GM12878 (cell line): ENCODE measurements at regions not wholly inside any gene's neighbourhood (a gene's known extent, or its start where the extent isn't known, plus 50 kb on each side); places are given as distances from the start of the nearest gene placed in this dataset.

Experiments used
- ATAC-seq: fragments of 200-7000 bp; cut with Tn5 transposase; 3 replicates; pipeline ENCODE4 v1.9.1; 2020; ENCODE audit warnings: mild to moderate bottlenecking, moderate library complexity
- BruUV-seq: library from RNA; stranded (reverse); fragments of 400-500 nt; replicated peaks from 2 replicates; lab custom pipeline; 2021; lab: Mats Ljungman, UMichigan
- CTCF ChIA-PET: fragments of 300-600 bp; sonication (Branson Sonifier 250); formaldehyde crosslinking; extraction: SDS; loops from one replicate; lab custom pipeline; 2021; ENCODE audit warnings: inconsistent platforms; lab: Yijun Ruan, JAX
- POLR2A ChIA-PET: fragments of 350-600 bp; formaldehyde crosslinking; extraction: SDS; loops from one replicate; lab custom pipeline; 2021; ENCODE audit warnings: inconsistent platforms; lab: Charles Lee
- RAD21 ChIA-PET: fragments of 300-600 bp; sonication (Branson Sonifier 250); formaldehyde crosslinking; loops from one replicate; lab custom pipeline; 2023; ENCODE audit warnings: antibody characterized with exemption; ENCODE audit not compliant: unreplicated experiment; lab: Charles Lee
- SMC1A ChIA-PET: fragments of 300-600 bp; sonication (Branson Sonifier 250); formaldehyde crosslinking; loops from one replicate; lab custom pipeline; 2023; ENCODE audit not compliant: unreplicated experiment, uncharacterized antibody; lab: Charles Lee
- DNase-seq: peaks from one replicate; pipeline ENCODE4 v3.0.0-alpha.2; 2011; ENCODE audit warnings: low read depth, low spot score
- FAIRE-seq: peaks from 3 replicates; lab custom pipeline; 2011; peaks lifted over from hg19 to GRCh38; lab: Jason Lieb, UNC
- H2AFZ ChIP-seq: 2 replicates; pipeline ENCODE4 v1.6.0; 2011; ENCODE audit warnings: low read depth, low read length, control low read depth; ENCODE audit not compliant: control insufficient read depth
- H3K27ac ChIP-seq: 2 replicates; pipeline ENCODE4 v1.5.1; 2011; ENCODE audit warnings: control low read depth; ENCODE audit not compliant: control insufficient read depth, insufficient read depth
- H3K27me3 ChIP-seq, 2 experiments: replicated peaks in 1 of 2; 2 replicates each; pipeline versions ENCODE4 v1.6.0 to v1.6.1; 2011; ENCODE audit warnings: low read length in 1 of 2; ENCODE audit not compliant: control insufficient read depth in 2 of 2, insufficient read depth in 2 of 2
- H3K36me3 ChIP-seq, 2 experiments: 2 replicates each; pipeline ENCODE4 v1.5.1; 2011; ENCODE audit warnings: low read length in 1 of 2; ENCODE audit not compliant: control insufficient read depth in 2 of 2, insufficient read depth in 2 of 2
- H3K4me1 ChIP-seq: 2 replicates; pipeline ENCODE4 v1.6.1; 2011; ENCODE audit warnings: mild to moderate bottlenecking, low read length, moderate library complexity, mixed read lengths; ENCODE audit not compliant: control insufficient read depth, insufficient read depth
- H3K4me2 ChIP-seq: 2 replicates; pipeline ENCODE4 v1.6.0; 2011; ENCODE audit warnings: control low read depth; ENCODE audit not compliant: control insufficient read depth, insufficient read depth
- H3K4me3 ChIP-seq: fragments of 200-600 bp; sonication (generic); 2 replicates; pipeline ENCODE4 v1.5.1; 2016
- H3K79me2 ChIP-seq: 2 replicates; pipeline ENCODE4 v1.6.0; 2011; ENCODE audit warnings: low read length; ENCODE audit not compliant: control insufficient read depth, insufficient read depth
- H3K9ac ChIP-seq: 2 replicates; pipeline ENCODE4 v1.8.0; 2011; ENCODE audit warnings: low read length, control low read depth, mixed read lengths; ENCODE audit not compliant: control insufficient read depth, insufficient read depth
- H3K9me3 ChIP-seq: replicated peaks from 3 replicates; pipeline ENCODE4 v1.5.1; 2011; ENCODE audit warnings: mild to moderate bottlenecking, low read length; ENCODE audit not compliant: control insufficient read depth, insufficient read depth
- H4K20me1 ChIP-seq: 2 replicates; pipeline ENCODE4 v1.6.0; 2011; ENCODE audit not compliant: control insufficient read depth, insufficient read depth
- ATF2 ChIP-seq: IDR thresholded peaks from 2 replicates; pipeline ENCODE4 v1.6.1; 2012; ENCODE audit warnings: low read length, inconsistent platforms
- ATF7 ChIP-seq: fragments of 450-650 bp; IDR thresholded peaks from 2 replicates; pipeline ENCODE4 v1.6.1; 2016; ENCODE audit warnings: low read depth, mild to moderate bottlenecking
- DPF2 ChIP-seq: fragments of 450-650 bp; IDR thresholded peaks from 2 replicates; pipeline ENCODE4 v1.6.1; 2017; ENCODE audit warnings: mild to moderate bottlenecking
- ETV6 ChIP-seq, 2 experiments: fragments of 450-650 bp in 1 of 2; IDR thresholded peaks in 1 of 2; conservative IDR thresholded peaks in 1 of 2; 2 replicates each; pipeline ENCODE4 v1.6.1; 2014; ENCODE audit warnings: antibody characterized with exemption in 1 of 2, borderline replicate concordance in 1 of 2, low read depth in 1 of 2, mild to moderate bottlenecking in 1 of 2, moderate library complexity in 1 of 2
- FOS ChIP-seq: IDR thresholded peaks from 3 replicates; pipeline ENCODE4 v1.6.1; 2011; ENCODE audit warnings: borderline replicate concordance; ENCODE audit not compliant: insufficient read length; ENCODE audit errors: extremely low read depth
- HDAC6 ChIP-seq: fragments of 200-600 bp; sonication (generic); IDR thresholded peaks from one replicate; pipeline ENCODE4 v1.8.0; 2017; ENCODE audit warnings: antibody characterized with exemption; ENCODE audit not compliant: unreplicated experiment
- HSF1 ChIP-seq: fragments of 150-350 bp; IDR thresholded peaks from 2 replicates; pipeline ENCODE4 v1.6.1; 2014; ENCODE audit warnings: mild to moderate bottlenecking, low read depth, low read length
- KAT2A ChIP-seq: conservative IDR thresholded peaks from 2 replicates; pipeline ENCODE4 v1.6.1; 2011; ENCODE audit warnings: low read depth, low read length; ENCODE audit not compliant: control insufficient read depth
- NFIC ChIP-seq: IDR thresholded peaks from 2 replicates; pipeline ENCODE4 v1.6.1; 2012; ENCODE audit warnings: low read depth, mild to moderate bottlenecking, inconsistent platforms, low read length, moderate library complexity
- RB1 ChIP-seq: fragments of 450-650 bp; formaldehyde crosslinking; IDR thresholded peaks from 2 replicates; pipeline ENCODE4 v1.6.1; 2017; ENCODE audit warnings: mild to moderate bottlenecking, borderline replicate concordance
- SMAD5 ChIP-seq: IDR thresholded peaks from 2 replicates; pipeline ENCODE4 v1.6.1; 2016; ENCODE audit warnings: antibody characterized with exemption, low read depth
- YY1 ChIP-seq: IDR thresholded peaks from 2 replicates; pipeline ENCODE4 v1.6.1; 2011; ENCODE audit warnings: low read depth, mild to moderate bottlenecking, low read length
- WGBS: methylation state at CpG from one replicate; pipeline ENCODE4 v1.1.6; 2016; ENCODE audit warnings: low lambda C conversion rate; ENCODE audit not compliant: insufficient replicate concordance, insufficient coverage; ENCODE audit errors: missing lambda C conversion rate; 5-methylcytosine and 5-hydroxymethylcytosine counted together
- in situ Hi-C: fragments of 300-500 bp; cut with MboI; formaldehyde crosslinking; loops from 9 replicates; pipeline ENCODE4 v1.14.3; 2018; ENCODE audit warnings: mixed read lengths
- intact Hi-C: fragments of 100-400 bp; cut with micrococcal nuclease; formaldehyde crosslinking; loops from one replicate; pipeline ENCODE4 v1.14.2; 2022; ENCODE audit not compliant: unreplicated experiment
- TF ChIP-seq, protein P1 (sequence below): IDR thresholded peaks from 2 replicates; pipeline ENCODE4 v1.6.1; 2012; ENCODE audit warnings: low read depth, low read length, improper control_type of control experiment
- TF ChIP-seq, protein P2 (sequence below): fragments of 450-650 bp; IDR thresholded peaks from 2 replicates; pipeline ENCODE4 v1.6.1; 2016; ENCODE audit warnings: mild to moderate bottlenecking, moderate library complexity, borderline replicate concordance

DNA sequence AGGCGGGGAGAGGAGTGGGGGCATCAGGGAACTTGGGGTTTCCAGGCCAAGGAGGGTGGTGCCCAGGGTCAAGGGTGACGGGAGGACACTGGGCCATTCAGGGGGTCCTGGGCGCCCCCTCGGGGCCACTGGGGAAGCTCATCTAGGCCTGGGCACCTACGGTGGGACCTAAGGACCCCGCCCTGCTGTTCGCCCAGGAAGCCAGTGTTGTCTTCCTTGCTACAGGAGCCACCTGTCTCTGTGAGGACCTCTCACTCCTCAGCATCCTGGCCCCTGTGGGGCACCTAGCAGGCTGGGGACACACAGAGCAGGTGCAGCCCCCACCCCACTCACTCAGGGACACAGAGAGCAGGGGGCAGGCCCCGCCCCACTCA lies 191.6 kb downstream of the IGLL1 start (continued):
- no peak for TF ChIP-seq ATF2
- TF ChIP-seq SMAD5 = no peak
- TF ChIP-seq DPF2 = no peak
- TF ChIP-seq, protein P1, sequence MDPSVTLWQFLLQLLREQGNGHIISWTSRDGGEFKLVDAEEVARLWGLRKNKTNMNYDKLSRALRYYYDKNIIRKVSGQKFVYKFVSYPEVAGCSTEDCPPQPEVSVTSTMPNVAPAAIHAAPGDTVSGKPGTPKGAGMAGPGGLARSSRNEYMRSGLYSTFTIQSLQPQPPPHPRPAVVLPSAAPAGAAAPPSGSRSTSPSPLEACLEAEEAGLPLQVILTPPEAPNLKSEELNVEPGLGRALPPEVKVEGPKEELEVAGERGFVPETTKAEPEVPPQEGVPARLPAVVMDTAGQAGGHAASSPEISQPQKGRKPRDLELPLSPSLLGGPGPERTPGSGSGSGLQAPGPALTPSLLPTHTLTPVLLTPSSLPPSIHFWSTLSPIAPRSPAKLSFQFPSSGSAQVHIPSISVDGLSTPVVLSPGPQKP = no peak
- no peak for TF ChIP-seq ETV6 (conservative IDR thresholded peaks at IDR 0.05 in 1 of 2, IDR thresholded peaks at IDR 0.05 in 1 of 2; ENCODE audit: borderline replicate concordance in 1 of 2, low read depth in 1 of 2)
- no peak for TF ChIP-seq KAT2A

GRCh38 chr22:23387827-23388516 lies 192.1 kb downstream of the IGLL1 start:
- H2AFZ ChIP-seq = no peak overlapping the region
- ChIA-PET POLR2A (no interaction called here), RAD21 (interaction anchor here (0.9 kb wide), 1 partner anchor 428 kb away, joined by 3 read pairs; no protein-coding TSS in a partner anchor), CTCF (interaction anchor here (0.9 to 1.4 kb wide), 4 partner anchors 12 to 429 kb away, joined by 3 to 6 read pairs (median 4); no protein-coding TSS in a partner anchor), SMC1A (interaction anchor here (0.7 kb wide), 1 partner anchor 428 kb away, joined by 3 read pairs; no protein-coding TSS in a partner anchor)
- H3K4me3 ChIP-seq = no peak overlapping the region
- 53% methylated on average over 28 of the region's 32 CpGs for WGBS
- no peaks in the 10 kb centered on the region for H3K79me2 ChIP-seq
- no peaks in the 10 kb centered on the region for H4K20me1 ChIP-seq
- H3K9ac ChIP-seq = no peak overlapping the region
- H3K36me3 ChIP-seq = no peaks in the 10 kb centered on the region
- in situ Hi-C loops = loop anchor here (5.0 to 25.0 kb wide), 3 partner anchors 211 to 576 kb away; no protein-coding TSS in a partner anchor
- H3K9me3 ChIP-seq = no peaks in the 10 kb centered on the region
- no peaks in the 10 kb centered on the region for H3K4me1 ChIP-seq
- no peak overlapping the region for H3K4me2 ChIP-seq
- DNase-seq (no peak), FAIRE-seq (no peak), ATAC-seq (no peak)
- no peaks in the 10 kb centered on the region for H3K27me3 ChIP-seq
- intact Hi-C loops = loop anchor here (2.0 kb wide), 1 partner anchor 73 kb away; no protein-coding TSS in a partner anchor
- BruUV-seq = no TSS peak
- no peak overlapping the region for H3K27ac ChIP-seq
- TF ChIP-seq YY1 = no peak
- no peak for TF ChIP-seq NFIC
- no peak for TF ChIP-seq ATF7
- no peak for TF ChIP-seq HDAC6
- no peak for TF ChIP-seq KAT2A
- TF ChIP-seq RB1 = no peak
- TF ChIP-seq, protein P2, sequence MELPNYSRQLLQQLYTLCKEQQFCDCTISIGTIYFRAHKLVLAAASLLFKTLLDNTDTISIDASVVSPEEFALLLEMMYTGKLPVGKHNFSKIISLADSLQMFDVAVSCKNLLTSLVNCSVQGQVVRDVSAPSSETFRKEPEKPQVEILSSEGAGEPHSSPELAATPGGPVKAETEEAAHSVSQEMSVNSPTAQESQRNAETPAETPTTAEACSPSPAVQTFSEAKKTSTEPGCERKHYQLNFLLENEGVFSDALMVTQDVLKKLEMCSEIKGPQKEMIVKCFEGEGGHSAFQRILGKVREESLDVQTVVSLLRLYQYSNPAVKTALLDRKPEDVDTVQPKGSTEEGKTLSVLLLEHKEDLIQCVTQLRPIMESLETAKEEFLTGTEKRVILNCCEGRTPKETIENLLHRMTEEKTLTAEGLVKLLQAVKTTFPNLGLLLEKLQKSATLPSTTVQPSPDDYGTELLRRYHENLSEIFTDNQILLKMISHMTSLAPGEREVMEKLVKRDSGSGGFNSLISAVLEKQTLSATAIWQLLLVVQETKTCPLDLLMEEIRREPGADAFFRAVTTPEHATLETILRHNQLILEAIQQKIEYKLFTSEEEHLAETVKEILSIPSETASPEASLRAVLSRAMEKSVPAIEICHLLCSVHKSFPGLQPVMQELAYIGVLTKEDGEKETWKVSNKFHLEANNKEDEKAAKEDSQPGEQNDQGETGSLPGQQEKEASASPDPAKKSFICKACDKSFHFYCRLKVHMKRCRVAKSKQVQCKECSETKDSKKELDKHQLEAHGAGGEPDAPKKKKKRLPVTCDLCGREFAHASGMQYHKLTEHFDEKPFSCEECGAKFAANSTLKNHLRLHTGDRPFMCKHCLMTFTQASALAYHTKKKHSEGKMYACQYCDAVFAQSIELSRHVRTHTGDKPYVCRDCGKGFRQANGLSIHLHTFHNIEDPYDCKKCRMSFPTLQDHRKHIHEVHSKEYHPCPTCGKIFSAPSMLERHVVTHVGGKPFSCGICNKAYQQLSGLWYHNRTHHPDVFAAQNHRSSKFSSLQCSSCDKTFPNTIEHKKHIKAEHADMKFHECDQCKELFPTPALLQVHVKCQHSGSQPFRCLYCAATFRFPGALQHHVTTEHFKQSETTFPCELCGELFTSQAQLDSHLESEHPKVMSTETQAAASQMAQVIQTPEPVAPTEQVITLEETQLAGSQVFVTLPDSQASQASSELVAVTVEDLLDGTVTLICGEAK = no peak
- no peak for TF ChIP-seq HSF1
- no peak for TF ChIP-seq FOS
